ENCODE measurements at regions not wholly inside any gene's neighbourhood (a gene's known extent, or its start where the extent isn't known, plus 50 kb on each side); places are given as distances from the start of the nearest gene placed in this dataset.

GRCh38 chr10:4262449-4262848 is 477.4 kb upstream of the KLF6 start:
- no peaks in the 10 kb centered on the region for H4K20me1 ChIP-seq (ENCODE audit: insufficient read depth, poor library complexity, severe bottlenecking)
- H3K4me3 ChIP-seq: no peak overlapping the region
- H3K36me3 ChIP-seq (replicated peaks; ENCODE audit: insufficient read depth, low read depth): no peaks in the 10 kb centered on the region
- no peaks in the 10 kb centered on the region for H3K27me3 ChIP-seq
- H3K27ac ChIP-seq: no peak overlapping the region
- DNase-seq (ENCODE audit: low spot score): no peak
- no peak overlapping the region for H3K4me2 ChIP-seq
- no peaks in the 10 kb centered on the region for H3K79me2 ChIP-seq
- TF ChIP-seq EZH2phosphoT487 (IDR thresholded peaks at IDR 0.05; ENCODE audit: low read depth, severe bottlenecking, unreplicated experiment): no peak
- no peak for TF ChIP-seq CTCF (IDR thresholded peaks at IDR 0.05; ENCODE audit: poor library complexity)
- TF ChIP-seq EZH2 (IDR thresholded peaks at IDR 0.05; ENCODE audit: borderline replicate concordance): no peak
- H3K4me1 ChIP-seq (ENCODE audit: insufficient read depth): peaks cover 7% of the 10 kb centered on the region
- H3K9me2 ChIP-seq (replicated peaks; ENCODE audit: insufficient read depth): no peaks in the 10 kb centered on the region
- H2AFZ ChIP-seq: no peak overlapping the region
- no peaks in the 10 kb centered on the region for H3K9me3 ChIP-seq (ENCODE audit: low read depth)
- 86% methylated on average over 4 of the region's 4 CpGs for WGBS (ENCODE audit: low lambda C conversion rate, missing lambda C conversion rate)

GRCh38 chr10:4260483-4261124 is 475.6 kb upstream of the KLF6 start:
- Histone ChIP-seq H3K4me2 (no peak overlapping the region), H3K4me1 (ENCODE audit: insufficient read depth) (peaks cover 7% of the 10 kb centered on the region), H3K27me3 (no peaks in the 10 kb centered on the region), H3K36me3 (replicated peaks; ENCODE audit: insufficient read depth, low read depth) (no peaks in the 10 kb centered on the region), H4K20me1 (ENCODE audit: insufficient read depth, poor library complexity, severe bottlenecking) (no peaks in the 10 kb centered on the region), H2AFZ (no peak overlapping the region), H3K9me3 (ENCODE audit: low read depth) (no peaks in the 10 kb centered on the region), H3K9me2 (replicated peaks; ENCODE audit: insufficient read depth) (no peaks in the 10 kb centered on the region), H3K79me2 (no peaks in the 10 kb centered on the region), H3K4me3 (no peak overlapping the region), H3K27ac (peak overlapping the region; percentile 84)
- peak; percentile 23 for DNase-seq (ENCODE audit: low spot score)
- WGBS (ENCODE audit: low lambda C conversion rate, missing lambda C conversion rate): 81% methylated on average over 4 of the region's 4 CpGs
- no peak for TF ChIP-seq EZH2phosphoT487 (IDR thresholded peaks at IDR 0.05; ENCODE audit: low read depth, severe bottlenecking, unreplicated experiment)
- TF ChIP-seq CTCF (IDR thresholded peaks at IDR 0.05; ENCODE audit: poor library complexity): no peak
- TF ChIP-seq EZH2 (IDR thresholded peaks at IDR 0.05; ENCODE audit: borderline replicate concordance): no peak

- no peaks in the 10 kb centered on the region for H3K9me2 ChIP-seq (replicated peaks; ENCODE audit: insufficient read depth)
- H3K4me3 ChIP-seq: no peak overlapping the region
- TF ChIP-seq CTCF (IDR thresholded peaks at IDR 0.05; ENCODE audit: poor library complexity) (no peak), EZH2phosphoT487 (IDR thresholded peaks at IDR 0.05; ENCODE audit: low read depth, severe bottlenecking, unreplicated experiment) (no peak), EZH2 (IDR thresholded peaks at IDR 0.05; ENCODE audit: borderline replicate concordance) (no peak)
- no peaks in the 10 kb centered on the region for H3K9me3 ChIP-seq (ENCODE audit: low read depth)
- peaks cover 7% of the 10 kb centered on the region for H3K4me1 ChIP-seq (ENCODE audit: insufficient read depth)
- no peaks in the 10 kb centered on the region for H3K27me3 ChIP-seq
- no peak overlapping the region for H3K4me2 ChIP-seq
- 97% methylated on average over 14 of the region's 14 CpGs for WGBS (ENCODE audit: low lambda C conversion rate, missing lambda C conversion rate)
- H2AFZ ChIP-seq: no peak overlapping the region
- no peak for DNase-seq (ENCODE audit: low spot score)
- no peaks in the 10 kb centered on the region for H3K79me2 ChIP-seq
- H3K27ac ChIP-seq: no peak overlapping the region
- H4K20me1 ChIP-seq (ENCODE audit: insufficient read depth, poor library complexity, severe bottlenecking): no peaks in the 10 kb centered on the region
- no peaks in the 10 kb centered on the region for H3K36me3 ChIP-seq (replicated peaks; ENCODE audit: insufficient read depth, low read depth)
Observed at GRCh38 chr10:4257939-4258465, 473.0 kb upstream of the KLF6 start.
